ENCODE measurements at regions not wholly inside any gene's neighbourhood (a gene's known extent, or its start where the extent isn't known, plus 50 kb on each side); places are given as distances from the start of the nearest gene placed in this dataset.
"Not testable (repeated sequence)": the region's sequence is repeated elsewhere in the genome, so short reads cannot be mapped to it uniquely, and the experiment has no call there.

DNA sequence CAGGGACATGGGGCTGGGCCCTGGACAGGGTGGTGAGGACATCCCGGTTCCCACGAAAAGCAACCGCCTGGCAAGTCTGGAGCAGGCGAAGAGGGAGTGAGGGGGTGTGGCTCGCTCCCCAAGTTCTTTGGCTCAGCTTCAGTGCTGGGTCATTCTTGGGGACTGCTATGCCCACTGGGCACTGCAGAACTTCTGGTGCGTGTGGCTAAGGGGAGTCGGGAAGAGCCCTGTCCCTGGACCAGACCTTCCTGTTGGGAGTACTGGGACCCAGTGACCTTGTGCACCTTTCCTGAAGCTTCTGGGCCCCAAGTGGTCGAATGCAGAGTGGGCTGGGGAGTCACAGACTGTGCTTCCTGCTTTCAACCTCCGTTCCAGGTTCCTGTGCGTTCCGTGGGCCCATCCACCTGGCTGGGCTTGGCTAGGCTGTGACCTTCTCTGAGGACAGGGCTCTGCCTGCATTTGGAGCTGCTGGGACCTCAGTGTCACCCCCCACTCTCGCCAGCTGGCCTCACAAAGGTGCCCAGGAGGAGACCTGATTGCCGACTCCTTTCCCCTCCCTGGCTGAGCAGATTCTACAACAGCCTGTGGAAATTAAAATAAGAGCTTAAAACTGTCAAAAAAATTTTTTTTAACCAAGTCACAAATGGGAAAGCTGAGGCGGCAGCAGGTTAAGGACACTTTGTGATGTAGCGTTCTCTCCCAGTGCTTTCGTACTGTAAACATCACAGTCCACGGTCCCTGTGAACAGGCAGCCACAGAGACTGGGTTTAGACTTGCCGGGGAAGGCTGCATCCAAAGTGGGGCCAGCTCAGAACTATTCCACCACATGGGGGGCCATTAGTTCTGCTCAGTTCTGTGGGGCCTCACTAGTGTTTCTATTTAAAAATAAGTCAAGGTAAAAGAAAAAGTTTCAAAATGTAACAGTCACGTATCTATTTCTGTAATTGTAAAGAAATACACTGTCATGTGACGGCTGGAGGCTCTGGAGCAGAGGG is 63.8 kb upstream of the WNT7B start:
- DNase-seq = no peak

GRCh38 chr22:46041642-46042041 is 64.7 kb upstream of the WNT7B start:
- no peak for DNase-seq

DNA sequence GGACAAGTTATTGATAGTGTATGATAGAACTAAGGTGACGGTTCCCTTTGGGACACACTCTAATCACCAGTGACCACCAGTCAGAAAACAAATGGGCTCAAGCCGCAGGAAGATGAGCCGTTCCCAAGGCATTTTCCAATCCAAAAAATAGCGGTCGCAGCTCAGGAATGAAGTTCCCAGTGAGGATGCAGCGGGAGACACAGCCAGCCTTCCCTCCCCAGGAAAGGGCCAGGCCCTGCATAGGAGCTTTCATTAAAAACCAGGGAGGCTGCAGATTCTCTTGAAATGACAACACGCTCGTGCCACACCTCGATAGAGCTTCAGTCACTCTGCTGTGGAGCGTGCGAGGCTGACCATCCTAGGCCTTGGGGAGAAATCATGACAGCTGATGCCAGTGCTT is 65.8 kb upstream of the WNT7B start:
- DNase-seq = no peak

GRCh38 chr22:46043339-46043738 is 66.4 kb upstream of the WNT7B start:
- no peak for DNase-seq

GRCh38 chr22:46043816-46044620 is 67.1 kb upstream of the WNT7B start:
- no peak for DNase-seq

DNA sequence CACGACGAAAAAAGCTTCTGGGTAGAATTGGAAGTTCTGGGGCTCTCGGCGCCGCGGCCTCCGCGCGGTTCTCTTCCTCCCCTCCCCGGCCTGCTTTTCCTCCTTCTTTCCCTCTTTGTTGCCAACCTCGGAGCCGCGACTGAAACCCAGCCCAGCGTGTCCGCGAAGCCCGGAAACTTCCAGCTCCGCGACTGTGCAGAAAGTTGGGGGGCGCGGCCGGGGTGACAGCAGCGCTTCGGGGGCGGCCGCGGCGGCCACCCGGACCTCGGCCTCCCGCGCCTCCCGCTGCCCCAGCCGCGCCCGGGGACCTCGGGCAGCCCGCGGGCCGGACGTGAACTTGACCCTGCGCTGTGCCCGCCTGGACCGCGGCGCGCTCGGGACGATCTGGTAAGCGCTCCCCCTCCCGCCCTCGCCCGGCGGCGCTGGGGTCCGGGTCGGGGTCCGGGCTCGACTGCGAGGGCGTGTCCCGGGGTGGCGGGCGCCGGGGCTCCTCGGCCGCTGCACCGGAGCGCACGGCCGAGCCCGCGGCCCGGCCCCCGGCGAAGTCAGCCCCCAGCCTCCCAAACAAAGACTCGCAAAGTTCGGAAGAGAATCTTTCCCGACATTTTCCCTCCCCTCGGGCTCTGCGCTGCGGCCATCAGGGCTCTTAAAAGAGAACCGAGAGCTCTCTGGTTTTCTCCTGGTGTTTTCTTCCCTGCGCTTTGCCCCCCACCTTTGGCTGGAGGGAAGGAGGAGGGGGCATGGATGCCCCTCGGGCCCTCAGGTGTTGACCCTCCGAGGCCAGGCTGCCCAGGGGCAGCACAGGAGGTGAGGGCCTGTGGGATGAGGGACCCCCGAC is 67.9 kb upstream of the WNT7B start:
- DNase-seq = no peak

- DNase-seq = no peak
Measured at GRCh38 chr22:46045459-46046298, 68.7 kb upstream of the WNT7B start.

- no peak for DNase-seq
Measured at GRCh38 chr22:46046299-46046685, 69.3 kb upstream of the WNT7B start.

DNA sequence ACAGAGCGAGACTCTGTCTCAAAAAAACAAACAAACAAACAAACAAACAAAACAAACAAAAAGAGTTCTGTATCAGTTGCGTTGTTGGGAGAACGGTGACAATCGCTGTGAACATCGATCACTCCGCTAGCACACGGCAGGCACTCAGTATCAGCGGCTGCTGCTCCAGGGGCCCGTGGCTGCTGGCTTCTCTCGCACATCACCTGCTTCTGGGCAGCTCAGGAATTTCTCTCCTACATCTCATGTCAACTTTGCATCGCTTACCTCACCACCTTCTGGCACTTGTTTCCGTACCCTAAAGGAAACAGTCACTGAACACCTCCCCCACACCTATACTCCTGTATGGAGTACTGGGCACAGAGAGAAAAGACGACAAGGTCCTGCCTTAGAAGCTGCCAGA is 70.3 kb upstream of the WNT7B start:
- no peak for DNase-seq

DNA sequence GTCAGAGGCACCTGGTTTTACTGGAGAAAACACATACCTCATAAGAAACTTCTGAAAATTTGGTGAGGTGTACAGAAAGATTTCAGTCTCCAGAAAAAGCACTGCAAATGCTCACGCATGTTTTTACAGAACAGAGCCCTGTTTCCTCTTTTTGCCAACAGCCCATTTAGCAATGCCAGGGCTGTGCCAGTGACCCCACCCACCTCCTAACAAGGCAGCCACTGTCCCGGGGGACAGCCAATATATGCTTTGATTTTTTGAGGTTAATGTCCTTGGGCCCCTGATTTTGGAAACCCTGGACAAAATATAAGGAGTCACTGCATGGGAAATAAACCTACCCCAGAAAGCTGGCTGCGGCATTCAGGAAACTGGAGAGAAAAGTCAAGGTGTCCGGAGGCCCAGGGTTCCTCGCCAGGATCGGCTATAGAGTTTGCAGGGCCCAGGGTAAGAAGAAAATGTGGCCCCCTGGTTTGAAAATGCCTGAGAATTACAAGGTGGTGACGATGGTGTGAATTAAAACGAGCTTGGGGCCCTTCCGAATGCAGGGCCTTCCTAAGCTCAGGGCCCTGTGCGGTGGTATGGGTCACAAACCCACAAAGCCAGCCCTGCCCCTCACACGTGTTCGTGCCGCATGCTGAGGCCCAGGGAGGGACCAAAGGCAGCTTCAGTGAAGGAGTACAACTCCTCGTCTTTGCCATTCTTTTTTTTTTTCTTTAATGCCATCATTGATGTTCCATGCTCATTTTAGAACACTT is 71.1 kb upstream of the WNT7B start:
- no peak for DNase-seq

- DNase-seq = not testable (repeated sequence)
Measured at GRCh38 chr22:46048661-46049060, 71.7 kb upstream of the WNT7B start.

DNA sequence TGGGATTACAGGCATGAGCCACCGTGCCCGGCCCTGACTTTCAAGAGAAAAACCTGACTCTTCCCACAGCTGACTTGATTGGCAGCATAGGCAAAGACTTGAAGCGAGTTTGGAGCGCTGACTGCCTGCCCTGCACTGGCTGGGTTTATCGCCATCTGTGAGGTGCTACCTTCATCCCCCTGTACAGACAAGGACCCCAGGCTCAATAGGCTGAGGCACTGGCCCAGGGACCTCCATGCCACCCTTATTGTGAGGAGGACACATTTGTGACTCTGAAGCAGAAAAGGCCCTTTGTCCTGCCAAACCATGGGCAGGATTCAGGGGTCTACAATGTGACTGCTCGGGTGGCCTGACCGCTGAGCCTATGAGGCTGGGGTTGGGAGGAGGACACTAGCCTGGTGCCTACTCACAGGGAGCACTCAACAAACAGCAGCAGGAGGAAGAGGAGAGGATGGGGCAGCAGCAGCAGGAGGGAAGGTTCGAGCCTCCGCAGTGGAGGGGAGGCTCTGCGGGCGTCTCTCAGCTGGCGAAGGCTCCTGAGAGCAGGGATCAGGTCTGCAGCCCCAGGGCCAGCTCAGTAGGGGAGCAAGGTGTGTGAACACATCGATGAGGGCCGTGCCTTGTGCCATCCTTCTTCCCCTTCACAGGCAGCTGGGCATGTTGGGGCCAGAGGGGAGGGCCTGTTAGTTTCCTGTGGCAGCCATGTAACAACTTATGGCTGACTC is 72.9 kb upstream of the WNT7B start:
- no peak for DNase-seq

DNA sequence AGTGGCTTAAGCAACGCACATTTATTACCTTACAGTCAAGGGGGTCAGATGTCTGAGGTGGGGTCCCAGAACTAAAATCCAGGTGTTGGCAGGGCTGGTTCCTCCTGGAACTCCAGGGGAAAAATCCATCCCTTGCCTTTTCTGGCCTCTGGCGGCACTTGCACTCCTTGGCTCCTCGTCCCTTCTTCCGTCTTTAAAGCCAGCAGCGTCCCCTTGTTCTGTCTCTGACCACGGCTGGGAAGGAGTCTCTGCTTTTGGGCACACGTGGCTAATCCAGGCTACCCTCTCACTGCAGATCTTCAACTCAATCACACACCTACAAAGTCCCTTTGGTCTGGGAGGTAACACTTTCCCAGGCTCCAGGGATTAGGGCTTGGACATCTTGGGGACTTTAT is 73.5 kb upstream of the WNT7B start:
- no peak for DNase-seq

- no peak for DNase-seq
Measured at GRCh38 chr22:46050916-46051614, 74.1 kb upstream of the WNT7B start.

DNA sequence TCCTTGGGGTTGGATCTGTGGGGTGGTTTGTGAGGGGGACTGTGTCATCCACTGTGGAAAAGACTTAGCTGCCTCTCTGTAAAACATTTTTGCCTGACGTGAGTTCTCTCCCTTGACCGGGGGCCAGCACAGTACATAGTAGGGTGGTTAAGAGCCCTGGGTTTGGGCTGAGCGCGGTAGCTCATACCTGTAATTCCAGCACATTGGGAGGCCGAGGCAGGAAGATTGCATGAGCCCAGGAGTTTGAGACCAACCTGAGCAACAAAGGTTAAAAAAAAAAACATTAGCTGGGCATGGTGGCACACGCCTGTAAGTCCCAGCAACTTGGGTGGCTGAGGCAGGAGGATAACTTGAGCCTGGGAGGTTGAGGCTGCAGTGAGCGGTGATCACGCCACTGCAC is 74.7 kb upstream of the WNT7B start:
- DNase-seq = no peak

DNA sequence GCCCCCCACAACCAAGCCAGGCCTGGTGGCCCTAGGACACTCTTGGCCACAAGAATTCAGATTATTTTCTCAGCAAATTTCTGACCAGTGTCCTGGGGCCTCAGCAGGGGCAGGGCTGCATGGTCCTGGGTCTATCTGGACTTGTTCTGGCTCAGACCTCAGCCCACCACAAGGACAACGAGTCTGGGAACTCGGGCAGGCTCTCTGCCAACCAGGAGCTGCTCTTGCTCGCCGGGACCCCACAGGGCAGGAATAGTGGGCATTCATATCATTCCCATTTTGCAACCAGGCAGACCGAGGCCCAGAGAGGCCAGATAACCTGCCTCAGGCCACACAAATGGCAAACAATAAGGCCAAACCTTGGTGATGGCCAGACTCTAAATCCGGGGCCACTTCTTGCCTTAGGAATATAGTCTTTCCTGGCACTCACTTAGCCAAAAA is 75.4 kb upstream of the WNT7B start:
- no peak for DNase-seq

DNA sequence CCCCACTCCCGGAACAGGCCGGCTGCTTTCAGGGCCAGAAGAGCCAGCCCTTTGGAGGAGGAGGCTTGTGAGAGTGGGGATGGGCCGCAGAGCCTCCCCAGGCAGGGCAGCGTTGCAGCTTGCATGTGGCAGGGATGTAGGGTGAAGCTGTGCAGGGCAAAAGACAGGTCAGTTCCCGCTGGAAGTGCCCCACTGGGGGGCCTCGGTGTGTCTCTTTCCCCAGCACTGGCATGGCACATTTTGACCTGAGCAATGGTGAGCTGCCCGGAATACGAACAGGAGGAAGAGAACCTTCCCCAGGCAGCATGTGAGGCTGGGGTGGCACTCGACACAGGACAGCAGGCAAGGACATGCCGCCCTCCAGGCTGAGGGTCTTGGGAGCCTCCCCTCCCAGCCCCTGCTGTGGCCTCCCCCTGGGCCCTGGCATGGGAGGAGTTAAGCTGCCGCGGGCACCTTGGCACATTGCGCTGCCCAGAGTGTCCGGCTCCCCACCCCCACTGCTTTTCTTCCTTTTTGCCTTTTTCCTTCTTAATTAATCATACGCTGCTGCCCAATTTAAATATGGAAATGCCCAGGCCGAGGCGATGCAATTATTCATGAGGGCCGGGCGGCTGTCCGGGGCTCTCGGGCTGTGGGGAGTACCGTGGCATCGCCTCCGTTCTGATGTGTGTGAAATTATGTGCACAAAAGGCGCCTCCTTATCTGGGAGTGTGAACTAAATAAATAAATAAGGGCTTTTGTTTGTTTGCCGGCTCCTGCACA is 76.0 kb upstream of the WNT7B start:
- DNase-seq = no peak

DNA sequence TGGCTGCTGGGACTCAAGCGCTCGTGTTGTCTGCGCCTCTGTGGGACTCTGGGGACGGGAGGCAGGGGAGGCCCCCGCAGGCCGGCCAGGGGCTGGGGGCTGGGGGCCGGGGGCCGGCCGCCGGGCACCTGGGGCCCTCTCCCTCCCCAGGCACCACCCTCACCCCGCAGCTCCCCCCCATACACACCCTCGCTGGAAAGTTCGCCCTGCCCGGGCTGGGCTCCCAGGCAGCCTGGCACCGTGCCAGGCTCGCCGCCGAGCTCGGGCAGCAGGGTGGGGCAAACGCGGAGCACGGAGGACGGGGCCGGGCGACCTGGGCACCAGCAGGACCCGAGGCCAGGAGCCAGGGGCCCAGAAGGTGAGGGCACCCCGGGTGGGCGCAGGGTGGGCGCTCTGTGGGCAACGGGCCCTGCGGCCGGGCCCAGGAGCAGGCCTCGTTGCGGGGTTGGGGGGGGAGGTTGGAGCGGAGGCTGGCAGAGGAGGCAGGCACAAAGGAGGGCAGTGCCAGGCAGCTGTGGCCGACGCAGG is 76.7 kb upstream of the WNT7B start:
- peak; percentile 44 for DNase-seq

All from activated gamma-delta T cell (primary cell).